ENCODE measurements at regions not wholly inside any gene's neighbourhood (a gene's known extent, or its start where the extent isn't known, plus 50 kb on each side); places are given as distances from the start of the nearest gene placed in this dataset.

GRCh38 chr3:36193448-36193847 lies 186.9 kb upstream of the STAC start:
- TF ChIP-seq ZNF8 (CRISPR knock-in tag; IDR thresholded peaks at IDR 0.05): no peak
- TF ChIP-seq POU6F1 (CRISPR knock-in tag; IDR thresholded peaks at IDR 0.05; ENCODE audit: borderline replicate concordance, low read depth): no peak
- no peak for TF ChIP-seq ARNTL (CRISPR knock-in tag; IDR thresholded peaks at IDR 0.05; ENCODE audit: borderline replicate concordance, low read depth)
- no peak for TF ChIP-seq PATZ1 (CRISPR knock-in tag; IDR thresholded peaks at IDR 0.05; ENCODE audit: borderline replicate concordance)
- no peak for TF ChIP-seq BACH2 (CRISPR knock-in tag; IDR thresholded peaks at IDR 0.05; ENCODE audit: borderline replicate concordance)
- no peak for TF ChIP-seq CSDC2 (CRISPR knock-in tag; IDR thresholded peaks at IDR 0.05)
- TF ChIP-seq ZFP3 (CRISPR knock-in tag; IDR thresholded peaks at IDR 0.05): no peak
- TF ChIP-seq OSR1 (CRISPR knock-in tag; IDR thresholded peaks at IDR 0.05): no peak
- no peak for TF ChIP-seq ISL1 (CRISPR knock-in tag; IDR thresholded peaks at IDR 0.05)
- TF ChIP-seq ZFP30 (CRISPR knock-in tag; IDR thresholded peaks at IDR 0.05): no peak
- no peak for TF ChIP-seq TOX (CRISPR knock-in tag; IDR thresholded peaks at IDR 0.05; ENCODE audit: borderline replicate concordance)
- no peak for TF ChIP-seq ZNF565 (CRISPR knock-in tag; conservative IDR thresholded peaks at IDR 0.05; ENCODE audit: low read depth)
- no peak for TF ChIP-seq ZNF70 (CRISPR knock-in tag; IDR thresholded peaks at IDR 0.05)
- TF ChIP-seq CREB5 (CRISPR knock-in tag; IDR thresholded peaks at IDR 0.05; ENCODE audit: low read depth): no peak
- TF ChIP-seq GLIS3 (CRISPR knock-in tag; IDR thresholded peaks at IDR 0.05): no peak
- TF ChIP-seq SNAI2 (CRISPR knock-in tag; IDR thresholded peaks at IDR 0.05): no peak
- no peak for TF ChIP-seq CSRNP3 (CRISPR knock-in tag; IDR thresholded peaks at IDR 0.05)
- no peak for TF ChIP-seq ZC3H10 (CRISPR knock-in tag; IDR thresholded peaks at IDR 0.05)
- TF ChIP-seq PPARA (CRISPR knock-in tag; IDR thresholded peaks at IDR 0.05; ENCODE audit: borderline replicate concordance): no peak
- TF ChIP-seq RARB (CRISPR knock-in tag; IDR thresholded peaks at IDR 0.05): no peak
- ATAC-seq: no peak

GRCh38 chr3:36196058-36196457 lies 184.2 kb upstream of the STAC start:
- ATAC-seq: no peak

More at GRCh38 chr3:36196058-36196457, 184.2 kb upstream of the STAC start:
- TF ChIP-seq ZNF8 (CRISPR knock-in tag; IDR thresholded peaks at IDR 0.05) (no peak), PATZ1 (CRISPR knock-in tag; IDR thresholded peaks at IDR 0.05; ENCODE audit: borderline replicate concordance) (no peak), ZFP3 (CRISPR knock-in tag; IDR thresholded peaks at IDR 0.05) (no peak), POU6F1 (CRISPR knock-in tag; IDR thresholded peaks at IDR 0.05; ENCODE audit: borderline replicate concordance, low read depth) (no peak), ZFP30 (CRISPR knock-in tag; IDR thresholded peaks at IDR 0.05) (no peak), CREB5 (CRISPR knock-in tag; IDR thresholded peaks at IDR 0.05; ENCODE audit: low read depth) (no peak), GLIS3 (CRISPR knock-in tag; IDR thresholded peaks at IDR 0.05) (no peak)
